ENCODE measurements at regions not wholly inside any gene's neighbourhood (a gene's known extent, or its start where the extent isn't known, plus 50 kb on each side); places are given as distances from the start of the nearest gene placed in this dataset.

GRCh38 chr5:8828596-8829322 is 717.1 kb downstream of the SEMA5A start (continued):
- TF ChIP-seq, protein P1, sequence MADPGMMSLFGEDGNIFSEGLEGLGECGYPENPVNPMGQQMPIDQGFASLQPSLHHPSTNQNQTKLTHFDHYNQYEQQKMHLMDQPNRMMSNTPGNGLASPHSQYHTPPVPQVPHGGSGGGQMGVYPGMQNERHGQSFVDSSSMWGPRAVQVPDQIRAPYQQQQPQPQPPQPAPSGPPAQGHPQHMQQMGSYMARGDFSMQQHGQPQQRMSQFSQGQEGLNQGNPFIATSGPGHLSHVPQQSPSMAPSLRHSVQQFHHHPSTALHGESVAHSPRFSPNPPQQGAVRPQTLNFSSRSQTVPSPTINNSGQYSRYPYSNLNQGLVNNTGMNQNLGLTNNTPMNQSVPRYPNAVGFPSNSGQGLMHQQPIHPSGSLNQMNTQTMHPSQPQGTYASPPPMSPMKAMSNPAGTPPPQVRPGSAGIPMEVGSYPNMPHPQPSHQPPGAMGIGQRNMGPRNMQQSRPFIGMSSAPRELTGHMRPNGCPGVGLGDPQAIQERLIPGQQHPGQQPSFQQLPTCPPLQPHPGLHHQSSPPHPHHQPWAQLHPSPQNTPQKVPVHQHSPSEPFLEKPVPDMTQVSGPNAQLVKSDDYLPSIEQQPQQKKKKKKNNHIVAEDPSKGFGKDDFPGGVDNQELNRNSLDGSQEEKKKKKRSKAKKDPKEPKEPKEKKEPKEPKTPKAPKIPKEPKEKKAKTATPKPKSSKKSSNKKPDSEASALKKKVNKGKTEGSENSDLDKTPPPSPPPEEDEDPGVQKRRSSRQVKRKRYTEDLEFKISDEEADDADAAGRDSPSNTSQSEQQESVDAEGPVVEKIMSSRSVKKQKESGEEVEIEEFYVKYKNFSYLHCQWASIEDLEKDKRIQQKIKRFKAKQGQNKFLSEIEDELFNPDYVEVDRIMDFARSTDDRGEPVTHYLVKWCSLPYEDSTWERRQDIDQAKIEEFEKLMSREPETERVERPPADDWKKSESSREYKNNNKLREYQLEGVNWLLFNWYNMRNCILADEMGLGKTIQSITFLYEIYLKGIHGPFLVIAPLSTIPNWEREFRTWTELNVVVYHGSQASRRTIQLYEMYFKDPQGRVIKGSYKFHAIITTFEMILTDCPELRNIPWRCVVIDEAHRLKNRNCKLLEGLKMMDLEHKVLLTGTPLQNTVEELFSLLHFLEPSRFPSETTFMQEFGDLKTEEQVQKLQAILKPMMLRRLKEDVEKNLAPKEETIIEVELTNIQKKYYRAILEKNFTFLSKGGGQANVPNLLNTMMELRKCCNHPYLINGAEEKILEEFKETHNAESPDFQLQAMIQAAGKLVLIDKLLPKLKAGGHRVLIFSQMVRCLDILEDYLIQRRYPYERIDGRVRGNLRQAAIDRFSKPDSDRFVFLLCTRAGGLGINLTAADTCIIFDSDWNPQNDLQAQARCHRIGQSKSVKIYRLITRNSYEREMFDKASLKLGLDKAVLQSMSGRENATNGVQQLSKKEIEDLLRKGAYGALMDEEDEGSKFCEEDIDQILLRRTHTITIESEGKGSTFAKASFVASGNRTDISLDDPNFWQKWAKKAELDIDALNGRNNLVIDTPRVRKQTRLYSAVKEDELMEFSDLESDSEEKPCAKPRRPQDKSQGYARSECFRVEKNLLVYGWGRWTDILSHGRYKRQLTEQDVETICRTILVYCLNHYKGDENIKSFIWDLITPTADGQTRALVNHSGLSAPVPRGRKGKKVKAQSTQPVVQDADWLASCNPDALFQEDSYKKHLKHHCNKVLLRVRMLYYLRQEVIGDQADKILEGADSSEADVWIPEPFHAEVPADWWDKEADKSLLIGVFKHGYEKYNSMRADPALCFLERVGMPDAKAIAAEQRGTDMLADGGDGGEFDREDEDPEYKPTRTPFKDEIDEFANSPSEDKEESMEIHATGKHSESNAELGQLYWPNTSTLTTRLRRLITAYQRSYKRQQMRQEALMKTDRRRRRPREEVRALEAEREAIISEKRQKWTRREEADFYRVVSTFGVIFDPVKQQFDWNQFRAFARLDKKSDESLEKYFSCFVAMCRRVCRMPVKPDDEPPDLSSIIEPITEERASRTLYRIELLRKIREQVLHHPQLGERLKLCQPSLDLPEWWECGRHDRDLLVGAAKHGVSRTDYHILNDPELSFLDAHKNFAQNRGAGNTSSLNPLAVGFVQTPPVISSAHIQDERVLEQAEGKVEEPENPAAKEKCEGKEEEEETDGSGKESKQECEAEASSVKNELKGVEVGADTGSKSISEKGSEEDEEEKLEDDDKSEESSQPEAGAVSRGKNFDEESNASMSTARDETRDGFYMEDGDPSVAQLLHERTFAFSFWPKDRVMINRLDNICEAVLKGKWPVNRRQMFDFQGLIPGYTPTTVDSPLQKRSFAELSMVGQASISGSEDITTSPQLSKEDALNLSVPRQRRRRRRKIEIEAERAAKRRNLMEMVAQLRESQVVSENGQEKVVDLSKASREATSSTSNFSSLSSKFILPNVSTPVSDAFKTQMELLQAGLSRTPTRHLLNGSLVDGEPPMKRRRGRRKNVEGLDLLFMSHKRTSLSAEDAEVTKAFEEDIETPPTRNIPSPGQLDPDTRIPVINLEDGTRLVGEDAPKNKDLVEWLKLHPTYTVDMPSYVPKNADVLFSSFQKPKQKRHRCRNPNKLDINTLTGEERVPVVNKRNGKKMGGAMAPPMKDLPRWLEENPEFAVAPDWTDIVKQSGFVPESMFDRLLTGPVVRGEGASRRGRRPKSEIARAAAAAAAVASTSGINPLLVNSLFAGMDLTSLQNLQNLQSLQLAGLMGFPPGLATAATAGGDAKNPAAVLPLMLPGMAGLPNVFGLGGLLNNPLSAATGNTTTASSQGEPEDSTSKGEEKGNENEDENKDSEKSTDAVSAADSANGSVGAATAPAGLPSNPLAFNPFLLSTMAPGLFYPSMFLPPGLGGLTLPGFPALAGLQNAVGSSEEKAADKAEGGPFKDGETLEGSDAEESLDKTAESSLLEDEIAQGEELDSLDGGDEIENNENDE (IDR thresholded peaks at IDR 0.05; ENCODE audit: insufficient replicate concordance, low read length) = no peak
- TF ChIP-seq, protein P2, sequence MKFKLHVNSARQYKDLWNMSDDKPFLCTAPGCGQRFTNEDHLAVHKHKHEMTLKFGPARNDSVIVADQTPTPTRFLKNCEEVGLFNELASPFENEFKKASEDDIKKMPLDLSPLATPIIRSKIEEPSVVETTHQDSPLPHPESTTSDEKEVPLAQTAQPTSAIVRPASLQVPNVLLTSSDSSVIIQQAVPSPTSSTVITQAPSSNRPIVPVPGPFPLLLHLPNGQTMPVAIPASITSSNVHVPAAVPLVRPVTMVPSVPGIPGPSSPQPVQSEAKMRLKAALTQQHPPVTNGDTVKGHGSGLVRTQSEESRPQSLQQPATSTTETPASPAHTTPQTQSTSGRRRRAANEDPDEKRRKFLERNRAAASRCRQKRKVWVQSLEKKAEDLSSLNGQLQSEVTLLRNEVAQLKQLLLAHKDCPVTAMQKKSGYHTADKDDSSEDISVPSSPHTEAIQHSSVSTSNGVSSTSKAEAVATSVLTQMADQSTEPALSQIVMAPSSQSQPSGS (IDR thresholded peaks at IDR 0.05; ENCODE audit: low read length) = no peak

Measured in H1 (cell line).